HepG2 (cell line): ENCODE measurements at regions not wholly inside any gene's neighbourhood (a gene's known extent, or its start where the extent isn't known, plus 50 kb on each side); places are given as distances from the start of the nearest gene placed in this dataset.

Experiments used
- EP300 ChIP-seq, 3 experiments: sonication (generic) in 1 of 3; formaldehyde crosslinking in 1 of 3; IDR thresholded peaks; 2 replicates each; pipeline versions ENCODE4 v1.5.1 to v1.6.1; 2011 to 2020; ENCODE audit warnings: low read depth in 2 of 3, low read length in 2 of 3, borderline replicate concordance in 1 of 3, improper control_type of control experiment in 1 of 3, mild to moderate bottlenecking in 1 of 3, missing genetic modification reagents in 1 of 3, moderate library complexity in 1 of 3
- EZH2 ChIP-seq: conservative IDR thresholded peaks from 2 replicates; pipeline ENCODE4 v1.6.1; 2012; ENCODE audit warnings: mild to moderate bottlenecking, low read depth, low read length, moderate library complexity
- HNRNPH1 ChIP-seq: fragments of 200-400 bp; formaldehyde crosslinking; optimal IDR thresholded peaks from 2 replicates; pipeline ENCODE3; 2017; ENCODE audit warnings: mild to moderate bottlenecking, low read depth, low read length
- MXI1 ChIP-seq: IDR thresholded peaks from 3 replicates; pipeline ENCODE4 v1.6.1; 2012; ENCODE audit warnings: low read depth, low read length, inconsistent platforms, borderline replicate concordance
- MYC ChIP-seq: sonication (generic); formaldehyde crosslinking; IDR thresholded peaks from 2 replicates; pipeline ENCODE4 v1.9.0; 2021; ENCODE audit warnings: missing genetic modification reagents, borderline replicate concordance
- NR2C2 ChIP-seq: sonication (generic); formaldehyde crosslinking; IDR thresholded peaks from 2 replicates; pipeline ENCODE4 v1.4.0; 2020; ENCODE audit warnings: missing genetic modification reagents, mild to moderate bottlenecking, moderate library complexity, borderline replicate concordance
- TEAD3 ChIP-seq: optimal IDR thresholded peaks from 2 replicates; pipeline ENCODE3; 2016; ENCODE audit warnings: borderline replicate concordance
- ZC3H4 ChIP-seq: sonication (generic); formaldehyde crosslinking; IDR thresholded peaks from 2 replicates; pipeline ENCODE4 v1.4.0; 2020; ENCODE audit warnings: missing genetic modification reagents, borderline replicate concordance
- ZNF251 ChIP-seq: sonication (generic); formaldehyde crosslinking; IDR thresholded peaks from 2 replicates; pipeline ENCODE4 v1.9.0; 2021; ENCODE audit warnings: mild to moderate bottlenecking, missing genetic modification reagents
- ZNF558 ChIP-seq: sonication (generic); formaldehyde crosslinking; IDR thresholded peaks from 2 replicates; pipeline ENCODE4 v1.9.0; 2022; ENCODE audit warnings: mild to moderate bottlenecking, missing genetic modification reagents, borderline replicate concordance
- TF ChIP-seq, protein P1 (sequence below): IDR thresholded peaks from 2 replicates; pipeline ENCODE4 v1.6.1; 2016; ENCODE audit warnings: low read depth, control low read depth
- TF ChIP-seq, protein P2 (sequence below): sonication (generic); formaldehyde crosslinking; IDR thresholded peaks from 2 replicates; pipeline ENCODE4 v1.5.1; 2020; ENCODE audit warnings: missing genetic modification reagents, mild to moderate bottlenecking, borderline replicate concordance
- TF ChIP-seq, protein P3 (sequence below): sonication (generic); formaldehyde crosslinking; IDR thresholded peaks from 2 replicates; pipeline ENCODE4 v1.5.0; 2020; ENCODE audit warnings: mild to moderate bottlenecking, missing genetic modification reagents, moderate library complexity

- TF ChIP-seq ZNF251 (CRISPR knock-in tag) (no peak), TEAD3 (CRISPR knock-in tag) (no peak), NR2C2 (CRISPR knock-in tag) (no peak), EP300 (IDR thresholded peaks at IDR 0.05; ENCODE audit: low read depth in 2 of 2, low read length in 2 of 2) (no peak), EP300 (CRISPR knock-in tag; IDR thresholded peaks at IDR 0.05; ENCODE audit: borderline replicate concordance) (no peak), EZH2 (no peak), MXI1 (no peak), ZNF558 (CRISPR knock-in tag) (no peak), ZC3H4 (CRISPR knock-in tag) (no peak), MYC (no peak), HNRNPH1 (no peak)
- TF ChIP-seq, protein P1, sequence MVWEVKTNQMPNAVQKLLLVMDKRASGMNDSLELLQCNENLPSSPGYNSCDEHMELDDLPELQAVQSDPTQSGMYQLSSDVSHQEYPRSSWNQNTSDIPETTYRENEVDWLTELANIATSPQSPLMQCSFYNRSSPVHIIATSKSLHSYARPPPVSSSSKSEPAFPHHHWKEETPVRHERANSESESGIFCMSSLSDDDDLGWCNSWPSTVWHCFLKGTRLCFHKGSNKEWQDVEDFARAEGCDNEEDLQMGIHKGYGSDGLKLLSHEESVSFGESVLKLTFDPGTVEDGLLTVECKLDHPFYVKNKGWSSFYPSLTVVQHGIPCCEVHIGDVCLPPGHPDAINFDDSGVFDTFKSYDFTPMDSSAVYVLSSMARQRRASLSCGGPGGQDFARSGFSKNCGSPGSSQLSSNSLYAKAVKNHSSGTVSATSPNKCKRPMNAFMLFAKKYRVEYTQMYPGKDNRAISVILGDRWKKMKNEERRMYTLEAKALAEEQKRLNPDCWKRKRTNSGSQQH (CRISPR knock-in tag): no peak
- TF ChIP-seq, protein P2, sequence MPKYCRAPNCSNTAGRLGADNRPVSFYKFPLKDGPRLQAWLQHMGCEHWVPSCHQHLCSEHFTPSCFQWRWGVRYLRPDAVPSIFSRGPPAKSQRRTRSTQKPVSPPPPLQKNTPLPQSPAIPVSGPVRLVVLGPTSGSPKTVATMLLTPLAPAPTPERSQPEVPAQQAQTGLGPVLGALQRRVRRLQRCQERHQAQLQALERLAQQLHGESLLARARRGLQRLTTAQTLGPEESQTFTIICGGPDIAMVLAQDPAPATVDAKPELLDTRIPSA (CRISPR knock-in tag): no peak
- TF ChIP-seq, protein P3, sequence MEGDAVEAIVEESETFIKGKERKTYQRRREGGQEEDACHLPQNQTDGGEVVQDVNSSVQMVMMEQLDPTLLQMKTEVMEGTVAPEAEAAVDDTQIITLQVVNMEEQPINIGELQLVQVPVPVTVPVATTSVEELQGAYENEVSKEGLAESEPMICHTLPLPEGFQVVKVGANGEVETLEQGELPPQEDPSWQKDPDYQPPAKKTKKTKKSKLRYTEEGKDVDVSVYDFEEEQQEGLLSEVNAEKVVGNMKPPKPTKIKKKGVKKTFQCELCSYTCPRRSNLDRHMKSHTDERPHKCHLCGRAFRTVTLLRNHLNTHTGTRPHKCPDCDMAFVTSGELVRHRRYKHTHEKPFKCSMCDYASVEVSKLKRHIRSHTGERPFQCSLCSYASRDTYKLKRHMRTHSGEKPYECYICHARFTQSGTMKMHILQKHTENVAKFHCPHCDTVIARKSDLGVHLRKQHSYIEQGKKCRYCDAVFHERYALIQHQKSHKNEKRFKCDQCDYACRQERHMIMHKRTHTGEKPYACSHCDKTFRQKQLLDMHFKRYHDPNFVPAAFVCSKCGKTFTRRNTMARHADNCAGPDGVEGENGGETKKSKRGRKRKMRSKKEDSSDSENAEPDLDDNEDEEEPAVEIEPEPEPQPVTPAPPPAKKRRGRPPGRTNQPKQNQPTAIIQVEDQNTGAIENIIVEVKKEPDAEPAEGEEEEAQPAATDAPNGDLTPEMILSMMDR (CRISPR knock-in tag): no peak
Observed at GRCh38 chr18:41456831-41457230, 498.2 kb upstream of the PIK3C3 start.
